DND-41 (cell line): ENCODE measurements at regions not wholly inside any gene's neighbourhood (a gene's known extent, or its start where the extent isn't known, plus 50 kb on each side); places are given as distances from the start of the nearest gene placed in this dataset.

Experiments
- ATAC-seq: fragments of 200-7000 bp; cut with Tn5 transposase; 3 replicates; pipeline ENCODE4 v1.9.1; 2021; ENCODE audit warnings: low read depth; ENCODE audit not compliant: insufficient read depth
- DNase-seq: peaks from one replicate; pipeline ENCODE4 v3.0.0-alpha.2; 2020
- H2AFZ ChIP-seq: 2 replicates; pipeline ENCODE4 v1.6.0; 2012; ENCODE audit warnings: low read depth, low read length
- H3K27ac ChIP-seq: 2 replicates; pipeline ENCODE4 v1.5.1; 2012; ENCODE audit warnings: low read length, inconsistent platforms
- H3K27me3 ChIP-seq: fragments of 200-600 bp; sonication (generic); 2 replicates; pipeline ENCODE4 v1.6.0; 2012; ENCODE audit warnings: low read length, mild to moderate bottlenecking, inconsistent platforms; ENCODE audit not compliant: insufficient read depth, poor library complexity
- H3K36me3 ChIP-seq: 2 replicates; pipeline ENCODE4 v1.5.1; 2012; ENCODE audit warnings: low read length, inconsistent platforms; ENCODE audit not compliant: insufficient read depth
- H3K4me1 ChIP-seq: 2 replicates; pipeline ENCODE4 v1.5.1; 2012; ENCODE audit warnings: mild to moderate bottlenecking, low read length; ENCODE audit not compliant: insufficient read depth
- H3K4me2 ChIP-seq: 2 replicates; pipeline ENCODE4 v1.6.0; 2012; ENCODE audit warnings: mild to moderate bottlenecking, moderate library complexity, low read length, inconsistent platforms; ENCODE audit not compliant: insufficient read depth
- H3K4me3 ChIP-seq, 2 experiments: fragments of 200-600 bp in 1 of 2; shearing (Covaris generic) in 1 of 2; 2 replicates each; pipeline ENCODE4 v1.5.1; 2012 to 2016; ENCODE audit warnings: inconsistent platforms in 2 of 2, low read length in 2 of 2, mild to moderate bottlenecking in 2 of 2, low read depth in 1 of 2, moderate library complexity in 1 of 2
- H3K79me2 ChIP-seq: 2 replicates; pipeline ENCODE4 v1.6.0; 2012; ENCODE audit warnings: low read length, inconsistent platforms; ENCODE audit not compliant: insufficient read depth
- H3K9ac ChIP-seq: 2 replicates; pipeline ENCODE4 v1.6.0; 2012; ENCODE audit warnings: low read depth, mild to moderate bottlenecking, inconsistent platforms, low read length, moderate library complexity
- H3K9me3 ChIP-seq: 2 replicates; pipeline ENCODE4 v1.5.1; 2012; ENCODE audit warnings: low read length, moderate library complexity, mild to moderate bottlenecking, inconsistent platforms; ENCODE audit not compliant: insufficient read depth, severe bottlenecking
- H4K20me1 ChIP-seq: 2 replicates; pipeline ENCODE4 v1.6.0; 2012; ENCODE audit warnings: low read length; ENCODE audit not compliant: insufficient read depth
- CTCF ChIP-seq: IDR thresholded peaks from 2 replicates; pipeline ENCODE4 v1.5.1; 2012; ENCODE audit warnings: borderline replicate concordance, low read length, moderate library complexity, mild to moderate bottlenecking; ENCODE audit not compliant: poor library complexity, severe bottlenecking; ENCODE audit errors: extremely low read depth
- EZH2 ChIP-seq: IDR thresholded peaks from 3 replicates; pipeline ENCODE4 v1.6.1; 2012; ENCODE audit warnings: borderline replicate concordance, low read depth, mild to moderate bottlenecking, moderate library complexity, low read length, inconsistent platforms; ENCODE audit not compliant: severe bottlenecking

- no peak overlapping the region for H3K4me2 ChIP-seq
- H3K27ac ChIP-seq = no peak overlapping the region
- H4K20me1 ChIP-seq = no peaks in the 10 kb centered on the region
- no peaks in the 10 kb centered on the region for H3K36me3 ChIP-seq
- no peaks in the 10 kb centered on the region for H3K79me2 ChIP-seq
- no peak overlapping the region for H2AFZ ChIP-seq
- DNase-seq (no peak), ATAC-seq (no peak)
- TF ChIP-seq EZH2 (no peak), CTCF (no peak)
- H3K4me3 ChIP-seq = no peak overlapping the region
- H3K9ac ChIP-seq = no peak overlapping the region
- H3K9me3 ChIP-seq = peaks cover 11% of the 10 kb centered on the region
- H3K27me3 ChIP-seq = no peaks in the 10 kb centered on the region
- peaks cover 63% of the 10 kb centered on the region for H3K4me1 ChIP-seq
These were observed 376.8 kb upstream of the ID2 start for GRCh38 chr2:8304821-8305766.

- Histone ChIP-seq H4K20me1 (no peaks in the 10 kb centered on the region), H3K36me3 (no peaks in the 10 kb centered on the region), H2AFZ (no peak overlapping the region), H3K9ac (no peak overlapping the region), H3K4me1 (peaks cover 63% of the 10 kb centered on the region), H3K79me2 (no peaks in the 10 kb centered on the region), H3K9me3 (peaks cover 1% of the 10 kb centered on the region), H3K4me2 (no peak overlapping the region), H3K27me3 (no peaks in the 10 kb centered on the region), H3K27ac (no peak overlapping the region), H3K4me3 (no peak overlapping the region)
- no peak for DNase-seq
- ATAC-seq = no peak
- no peak for TF ChIP-seq CTCF
- no peak for TF ChIP-seq EZH2
These were observed 375.1 kb upstream of the ID2 start for GRCh38 chr2:8306530-8307351.

- no peak for ATAC-seq
- no peaks in the 10 kb centered on the region for H3K9me3 ChIP-seq
- H3K9ac ChIP-seq = no peak overlapping the region
- no peak overlapping the region for H3K4me3 ChIP-seq
- H3K79me2 ChIP-seq = no peaks in the 10 kb centered on the region
- peaks cover 63% of the 10 kb centered on the region for H3K4me1 ChIP-seq
- no peak overlapping the region for H2AFZ ChIP-seq
- no peaks in the 10 kb centered on the region for H3K36me3 ChIP-seq
- TF ChIP-seq EZH2 (no peak), CTCF (no peak)
- no peak for DNase-seq
- H3K4me2 ChIP-seq = no peak overlapping the region
- no peaks in the 10 kb centered on the region for H3K27me3 ChIP-seq
- H4K20me1 ChIP-seq = no peaks in the 10 kb centered on the region
- H3K27ac ChIP-seq = no peak overlapping the region
These were observed 374.2 kb upstream of the ID2 start for GRCh38 chr2:8307606-8308180.
